H1 (cell line): ENCODE measurements at regions not wholly inside any gene's neighbourhood (a gene's known extent, or its start where the extent isn't known, plus 50 kb on each side); places are given as distances from the start of the nearest gene placed in this dataset.

Experiments used
- CTCF ChIA-PET: fragments of 300-600 bp; sonication (Branson Sonifier 250); formaldehyde crosslinking; loops from one replicate; lab custom pipeline; 2021; ENCODE audit not compliant: partially characterized antibody; lab: Charles Lee
- POLR2A ChIA-PET: fragments of 300-600 bp; sonication (Branson Sonifier 250); formaldehyde crosslinking; loops from one replicate; lab custom pipeline; 2021; ENCODE audit warnings: inconsistent platforms; ENCODE audit not compliant: partially characterized antibody; lab: Charles Lee
- DNase-seq, 2 experiments: peaks; one replicate each; pipeline versions ENCODE4 v3.0.0 to v3.0.0-alpha.2; 2010 to 2022; ENCODE audit warnings: low spot score in 2 of 2, low read depth in 1 of 2, mixed read lengths in 1 of 2
- FAIRE-seq: peaks from 2 replicates; lab custom pipeline; 2011; peaks lifted over from hg19 to GRCh38; lab: Jason Lieb, UNC
- H2AFZ ChIP-seq: 2 replicates; pipeline ENCODE4 v1.8.1; 2012; ENCODE audit warnings: low read length, inconsistent platforms
- H2AK5ac ChIP-seq: 2 replicates; pipeline ENCODE4 v1.6.1; 2013; ENCODE audit warnings: low read depth, low read length
- H2BK120ac ChIP-seq: replicated peaks from 2 replicates; pipeline ENCODE3; 2013; ENCODE audit warnings: low read depth, low read length, inconsistent platforms
- H2BK12ac ChIP-seq: 2 replicates; pipeline ENCODE4 v1.6.1; 2013; ENCODE audit warnings: low read depth, low read length
- H2BK15ac ChIP-seq: 2 replicates; pipeline ENCODE4 v1.6.1; 2013; ENCODE audit warnings: low read length
- H2BK20ac ChIP-seq: 2 replicates; pipeline ENCODE4 v1.6.1; 2013; ENCODE audit warnings: low read length
- H2BK5ac ChIP-seq: 2 replicates; pipeline ENCODE4 v1.6.1; 2013; ENCODE audit warnings: low read depth, low read length
- H3K14ac ChIP-seq: 2 replicates; pipeline ENCODE4 v1.6.1; 2013; ENCODE audit warnings: inconsistent platforms; ENCODE audit not compliant: insufficient read length
- H3K18ac ChIP-seq: 2 replicates; pipeline ENCODE4 v1.6.1; 2013; ENCODE audit warnings: low read length; ENCODE audit errors: extremely low read depth
- H3K23ac ChIP-seq: 2 replicates; pipeline ENCODE4 v1.6.1; 2013; ENCODE audit warnings: inconsistent platforms; ENCODE audit not compliant: insufficient read length
- H3K23me2 ChIP-seq: 2 replicates; pipeline ENCODE4 v1.6.1; 2013; ENCODE audit warnings: low read depth, low read length
- H3K27ac ChIP-seq: 2 replicates; pipeline ENCODE4 v1.6.1; 2011; ENCODE audit warnings: low read depth, low read length, inconsistent platforms
- H3K27me3 ChIP-seq, 4 experiments: replicated peaks in 1 of 4; 1 replicate in 1 of 4; 2 replicates in 3 of 4; pipeline versions ENCODE4 v1.6.1 to v1.8.1; 2011 to 2013; ENCODE audit warnings: low read length in 3 of 4, mild to moderate bottlenecking in 3 of 4, inconsistent platforms in 2 of 4, mixed read lengths in 2 of 4, moderate library complexity in 1 of 4; ENCODE audit not compliant: control insufficient read depth in 3 of 4, insufficient read depth in 3 of 4; ENCODE audit errors: extremely low read depth in 1 of 4
- H3K36me3 ChIP-seq, 4 experiments: 2 replicates each; pipeline versions ENCODE4 v1.6.1 to v1.8.1; 2011 to 2013; ENCODE audit warnings: mild to moderate bottlenecking in 4 of 4, low read length in 3 of 4, moderate library complexity in 2 of 4, control low read depth in 1 of 4, inconsistent platforms in 1 of 4; ENCODE audit not compliant: insufficient read depth in 4 of 4, control insufficient read depth in 2 of 4
- H3K4ac ChIP-seq: replicated peaks from 2 replicates; pipeline ENCODE3; 2013; ENCODE audit warnings: low read length, low read depth, mixed read lengths, inconsistent platforms; ENCODE audit not compliant: insufficient read length
- H3K4me1 ChIP-seq, 4 experiments: replicated peaks in 1 of 4; 1 replicate in 1 of 4; 2 replicates in 3 of 4; pipeline versions ENCODE4 v1.6.1 to v1.8.1; 2011 to 2013; ENCODE audit warnings: low read length in 3 of 4, inconsistent platforms in 2 of 4, mixed read lengths in 1 of 4; ENCODE audit not compliant: insufficient read depth in 4 of 4, control insufficient read depth in 3 of 4
- H3K4me2 ChIP-seq, 2 experiments: 2 replicates each; pipeline versions ENCODE4 v1.6.1 to v1.8.1; 2011 to 2013; ENCODE audit warnings: low read depth in 2 of 2, low read length in 2 of 2, control low read depth in 1 of 2, inconsistent platforms in 1 of 2, mild to moderate bottlenecking in 1 of 2; ENCODE audit not compliant: insufficient read depth in 1 of 2
- H3K4me3 ChIP-seq, 4 experiments: fragments of 200-600, 300-600 bp in 1 of 4; sonication (generic), shearing (Covaris generic), sonication (Bioruptor Twin) in 1 of 4; 2 replicates each; pipeline versions ENCODE4 v1.5.1 to v1.8.1; 2011 to 2016; ENCODE audit warnings: low read length in 4 of 4, low read depth in 3 of 4, control low read depth in 2 of 4, inconsistent platforms in 2 of 4, mild to moderate bottlenecking in 2 of 4, mixed read lengths in 1 of 4, moderate library complexity in 1 of 4; ENCODE audit not compliant: insufficient read depth in 2 of 4; ENCODE audit errors: extremely low read depth in 1 of 4
- H3K56ac ChIP-seq: replicated peaks from 2 replicates; pipeline ENCODE3; 2013; ENCODE audit warnings: low read depth, mild to moderate bottlenecking, mixed read lengths, low read length, inconsistent platforms; ENCODE audit not compliant: insufficient read length
- H3K79me1 ChIP-seq: 2 replicates; pipeline ENCODE4 v1.6.1; 2013; ENCODE audit warnings: low read depth, low read length, control low read depth
- H3K79me2 ChIP-seq, 2 experiments: 2 replicates each; pipeline versions ENCODE4 v1.6.1 to v1.8.1; 2012 to 2013; ENCODE audit warnings: low read length in 2 of 2, mild to moderate bottlenecking in 2 of 2, inconsistent platforms in 1 of 2; ENCODE audit not compliant: insufficient read depth in 2 of 2, control insufficient read depth in 1 of 2
- H3K9ac ChIP-seq, 4 experiments: replicated peaks in 1 of 4; 1 replicate in 1 of 4; 2 replicates in 3 of 4; pipeline versions ENCODE4 v1.6.1 to v1.8.1; 2011 to 2013; ENCODE audit warnings: low read depth in 3 of 4, low read length in 3 of 4, control low read depth in 2 of 4, mild to moderate bottlenecking in 2 of 4, moderate library complexity in 2 of 4, inconsistent platforms in 1 of 4; ENCODE audit errors: extremely low read depth in 1 of 4
- H3K9me3 ChIP-seq, 2 experiments: 2 replicates each; pipeline versions ENCODE4 v1.6.1 to v1.8.1; 2012 to 2013; ENCODE audit warnings: mild to moderate bottlenecking in 2 of 2, moderate library complexity in 2 of 2, control low read depth in 1 of 2, inconsistent platforms in 1 of 2, low read depth in 1 of 2, low read length in 1 of 2, mixed read lengths in 1 of 2; ENCODE audit not compliant: insufficient read depth in 2 of 2
- H4K20me1 ChIP-seq, 2 experiments: replicated peaks in 1 of 2; 2 replicates each; pipeline versions ENCODE3 to v1.8.1; 2011 to 2013; ENCODE audit warnings: inconsistent platforms in 2 of 2, low read length in 2 of 2, mild to moderate bottlenecking in 1 of 2; ENCODE audit not compliant: insufficient read depth in 2 of 2, control insufficient read depth in 1 of 2
- H4K5ac ChIP-seq: 2 replicates; pipeline ENCODE4 v1.6.1; 2013; ENCODE audit warnings: low read length, low read depth, mixed read lengths, inconsistent platforms; ENCODE audit not compliant: insufficient read length
- H4K8ac ChIP-seq: 2 replicates; pipeline ENCODE4 v1.8.0; 2013; ENCODE audit warnings: mild to moderate bottlenecking, moderate library complexity, low read length, inconsistent platforms; ENCODE audit not compliant: insufficient read depth; ENCODE audit errors: extremely low read depth
- H4K91ac ChIP-seq: replicated peaks from 2 replicates; pipeline ENCODE3; 2013; ENCODE audit warnings: low read length, mixed read lengths, inconsistent platforms; ENCODE audit not compliant: insufficient read length
- CEBPB ChIP-seq: IDR thresholded peaks from 2 replicates; pipeline ENCODE4 v1.6.1; 2012; ENCODE audit warnings: low read depth, low read length
- RBBP5 ChIP-seq: IDR thresholded peaks from 2 replicates; pipeline ENCODE4 v1.7.1; 2012; ENCODE audit warnings: low read depth, mild to moderate bottlenecking, inconsistent platforms, low read length, moderate library complexity, borderline replicate concordance
- RNF2 ChIP-seq: fragments of 200-900, 300-1000 bp; sonication (generic); IDR thresholded peaks from 2 replicates; pipeline ENCODE4 v1.7.1; 2016; ENCODE audit warnings: borderline replicate concordance, low read depth, mild to moderate bottlenecking, antibody characterized with exemption, low read length; ENCODE audit not compliant: poor library complexity, severe bottlenecking; ENCODE audit errors: missing control alignments
- SAP30 ChIP-seq: fragments of 300-600 bp; sonication (generic); IDR thresholded peaks from 2 replicates; pipeline ENCODE4 v1.7.1; 2012; ENCODE audit warnings: low read length, moderate library complexity, mild to moderate bottlenecking, inconsistent platforms; ENCODE audit not compliant: insufficient read depth, insufficient replicate concordance
- WGBS, 2 experiments: shearing (Covaris generic) in 1 of 2; methylation state at CpG; one replicate each; pipeline versions ENCODE4 v1.1.6 to v1.1.7; 2013 to 2015; ENCODE audit warnings: low lambda C conversion rate in 2 of 2, mixed read lengths in 2 of 2, inconsistent platforms in 1 of 2, low coverage in 1 of 2, missing lambda C conversion rate in 1 of 2; ENCODE audit not compliant: insufficient replicate concordance in 2 of 2, insufficient coverage in 1 of 2, insufficient read length in 1 of 2; ENCODE audit errors: extremely low coverage in 1 of 2, missing lambda C conversion rate in 1 of 2; 5-methylcytosine and 5-hydroxymethylcytosine counted together

DNA sequence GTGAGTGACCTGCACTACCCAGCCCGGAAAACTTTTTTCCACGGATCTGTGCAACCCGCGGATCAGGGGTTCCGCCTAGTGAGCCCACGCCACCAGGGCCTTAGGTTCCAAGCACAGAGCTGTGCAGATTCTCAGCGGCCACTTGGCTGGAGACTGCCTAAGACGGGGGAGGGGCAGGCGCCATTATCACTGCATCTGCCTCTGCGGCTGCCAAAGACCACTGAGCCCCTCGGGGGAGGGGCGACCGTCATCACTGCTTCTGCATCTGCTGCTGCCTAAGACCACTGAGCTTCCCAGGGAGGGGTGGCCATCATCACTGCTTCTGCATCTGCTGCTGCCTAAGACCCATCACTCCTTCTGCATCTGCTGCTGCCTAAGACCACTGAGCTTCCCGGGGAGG, 460.2 kb downstream of the OCA2 start:
- no peak overlapping the region for H4K91ac ChIP-seq
- no peak for DNase-seq
- H3K23ac ChIP-seq = no peak overlapping the region
- 93% methylated on average over 12 of the region's 14 CpGs; no CpG with 5 or more reads in 1 of the 2 experiments for WGBS, 2 experiments
- H3K4me2 ChIP-seq = peak overlapping the region in 1 of 2 experiments; percentile 16; a peak in 1 of 4 replicates
- H4K8ac ChIP-seq = 0 out of 2 replicates have a peak overlapping the region, but pooled peaks have one; percentile 6
- H3K14ac ChIP-seq = no peak overlapping the region
- H3K23me2 ChIP-seq = 0 out of 2 replicates have a peak, but pooled peaks cover 1% of the 10 kb centered on the region
- H3K4ac ChIP-seq = no peak overlapping the region
- H2BK5ac ChIP-seq = no peak overlapping the region; the same call in 1 of the 2 replicates
- no peak overlapping the region for H3K56ac ChIP-seq
- TF ChIP-seq RBBP5 = 0 out of 2 replicates have a peak, but pooled peaks have one; percentile 38
- no peak for TF ChIP-seq SAP30
- no peak for TF ChIP-seq CEBPB
- TF ChIP-seq RNF2 = no peak
- TF ChIP-seq, all 59 proteins: peak for 1
- no peaks in the 10 kb centered on the region for H3K79me1 ChIP-seq
- 0 out of 2 replicates have a peak overlapping the region, but pooled peaks have one; percentile 48 for H2BK20ac ChIP-seq
- H3K36me3 ChIP-seq = no peaks in the 10 kb centered on the region; a peak in 1 of 8 replicates
- no peak overlapping the region for H3K4me3 ChIP-seq
- H3K27ac ChIP-seq = no peak overlapping the region
- H3K79me2 ChIP-seq = no peaks in the 10 kb centered on the region
- peak overlapping the region; percentile 91; the same call in 1 of the 2 replicates for H2AFZ ChIP-seq
- no peak overlapping the region for H2AK5ac ChIP-seq
- no peaks in the 10 kb centered on the region for H3K27me3 ChIP-seq
- H2BK15ac ChIP-seq = 0 out of 2 replicates have a peak overlapping the region, but pooled peaks have one; percentile 18
- ChIA-PET CTCF (no interaction called here), POLR2A (no interaction called here)
- no peaks in the 10 kb centered on the region for H4K20me1 ChIP-seq
- H2BK120ac ChIP-seq = no peak overlapping the region
- peak overlapping the region; percentile 71 for H2BK12ac ChIP-seq
- peaks cover 2 to 11% (median 4%) of the 10 kb centered on the region in 4 experiments; a peak in 5 of 7 replicates for H3K4me1 ChIP-seq
- no peak overlapping the region for H3K9ac ChIP-seq
- peak overlapping the region; percentile 71; the same call in 1 of the 2 replicates for H3K18ac ChIP-seq
- no peaks in the 10 kb centered on the region for H3K9me3 ChIP-seq
- H4K5ac ChIP-seq = peak overlapping the region; percentile 2
- FAIRE-seq = no peak
